Medulla oblongata (tissue), 1 donor: ENCODE measurements at regions not wholly inside any gene's neighbourhood (a gene's known extent, or its start where the extent isn't known, plus 50 kb on each side); places are given as distances from the start of the nearest gene placed in this dataset.
"Not testable (repeated sequence)": the region's sequence is repeated elsewhere in the genome, so short reads cannot be mapped to it uniquely, and the experiment has no call there.

Experiments
- DNase-seq: peaks from one replicate; pipeline ENCODE4 v3.0.0-alpha.2; 2015; ENCODE audit errors: extremely low spot score

- DNase-seq = no peak
Observed at GRCh38 chr10:62589689-62590088, 214.8 kb upstream of the ADO start.

- no peak for DNase-seq
Observed at GRCh38 chr10:62590306-62590705, 214.2 kb upstream of the ADO start.

- peak; percentile 88 for DNase-seq
Observed at GRCh38 chr10:62594093-62594520, 210.4 kb upstream of the ADO start.

GRCh38 chr10:62597226-62597625 lies 207.3 kb upstream of the ADO start:
- no peak for DNase-seq

- DNase-seq = no peak
Observed at GRCh38 chr10:62599161-62599560, 205.4 kb upstream of the ADO start.

- DNase-seq = not testable (repeated sequence)
Observed at GRCh38 chr10:62606551-62606950, 198.0 kb upstream of the ADO start.

- not testable (repeated sequence) for DNase-seq
Observed at GRCh38 chr10:62608189-62608875, 196.2 kb upstream of the ADO start.

- DNase-seq = peak; percentile 67
Observed at GRCh38 chr10:62610649-62611229, 193.8 kb upstream of the ADO start.

- DNase-seq = no peak
Observed at GRCh38 chr10:62613424-62613823, 191.1 kb upstream of the ADO start.

GRCh38 chr10:62613859-62614258 lies 190.7 kb upstream of the ADO start:
- no peak for DNase-seq

GRCh38 chr10:62614389-62615157 lies 189.9 kb upstream of the ADO start:
- DNase-seq = no peak

GRCh38 chr10:62616885-62617590 lies 187.5 kb upstream of the ADO start:
- DNase-seq = no peak

- DNase-seq = no peak
Observed at GRCh38 chr10:62617652-62618051, 186.9 kb upstream of the ADO start.

- no peak for DNase-seq
Observed at GRCh38 chr10:62618054-62618453, 186.5 kb upstream of the ADO start.

- DNase-seq = peak; percentile 38
Observed at GRCh38 chr10:62618576-62619412, 185.7 kb upstream of the ADO start.

- DNase-seq = peak; percentile 51
Observed at GRCh38 chr10:62619413-62619738, 185.1 kb upstream of the ADO start.

- DNase-seq = peak; percentile 77
Observed at GRCh38 chr10:62620491-62620890, 184.0 kb upstream of the ADO start.

GRCh38 chr10:62623223-62623622 lies 181.3 kb upstream of the ADO start:
- no peak for DNase-seq

- DNase-seq = no peak
Observed at GRCh38 chr10:62625484-62625883, 179.0 kb upstream of the ADO start.

GRCh38 chr10:62626079-62626478 lies 178.4 kb upstream of the ADO start:
- no peak for DNase-seq

- no peak for DNase-seq
Observed at GRCh38 chr10:62626817-62627216, 177.7 kb upstream of the ADO start.

- DNase-seq = no peak
Observed at GRCh38 chr10:62627983-62628382, 176.5 kb upstream of the ADO start.
